ENCODE measurements at regions not wholly inside any gene's neighbourhood (a gene's known extent, or its start where the extent isn't known, plus 50 kb on each side); places are given as distances from the start of the nearest gene placed in this dataset.

- TF ChIP-seq CTCF (IDR thresholded peaks at IDR 0.05) (no peak), POLR2A (IDR thresholded peaks at IDR 0.05) (no peak)
Observed at GRCh38 chr6:160831739-160832138, 129.7 kb downstream of the PLG start.
